Peyer's patch (tissue), 4 donors: ENCODE measurements at regions not wholly inside any gene's neighbourhood (a gene's known extent, or its start where the extent isn't known, plus 50 kb on each side); places are given as distances from the start of the nearest gene placed in this dataset.

Experiments
- DNase-seq, 3 donors: peaks; one replicate each; pipeline ENCODE4 v3.0.0-alpha.2; 2017 to 2019
- H3K27ac ChIP-seq, 4 donors: fragments of 200-600 bp; sonication (generic); one replicate each; pipeline ENCODE4 v1.5.1; 2016 to 2019
- H3K27me3 ChIP-seq, 2 donors: fragments of 200-600 bp; sonication (generic); one replicate each; pipeline ENCODE4 v1.5.1; 2019
- H3K36me3 ChIP-seq, 3 donors: fragments of 200-600 bp; sonication (generic); one replicate each; pipeline ENCODE4 v1.5.1; 2016 to 2019
- H3K4me1 ChIP-seq, 4 donors: fragments of 200-600 bp; sonication (generic); one replicate each; pipeline ENCODE4 v1.5.1; 2016 to 2019
- H3K4me3 ChIP-seq, 4 donors: fragments of 200-600 bp; sonication (generic); 1 replicate in 3 of 4; 2 replicates in 1 of 4; pipeline ENCODE4 v1.5.1; 2016 to 2019; ENCODE audit warnings: mild to moderate bottlenecking in 1 of 4
- H3K9me3 ChIP-seq, 4 donors: fragments of 200-600 bp; sonication (generic); one replicate each; pipeline ENCODE4 v1.5.1; 2016 to 2019; ENCODE audit warnings: mild to moderate bottlenecking in 1 of 4
- CTCF ChIP-seq, 6 experiments: fragments of 450-650 bp in 4 of 6; fragments of 200-600 bp in 2 of 6; sonication (generic) in 1 of 6; IDR thresholded peaks; one replicate each; pipeline ENCODE4 v1.5.1; 2017 to 2019; ENCODE audit warnings: antibody characterized with exemption in 6 of 6, mild to moderate bottlenecking in 3 of 6, moderate library complexity in 1 of 6
- POLR2A ChIP-seq, 2 donors: fragments of 450-650 bp; IDR thresholded peaks; one replicate each; pipeline ENCODE4 v1.5.1; 2017; ENCODE audit warnings: antibody characterized with exemption in 2 of 2, mild to moderate bottlenecking in 2 of 2, moderate library complexity in 2 of 2

GRCh38 chrX:122914256-122914655 is 269.8 kb upstream of the GRIA3 start:
- TF ChIP-seq POLR2A (IDR thresholded peaks at IDR 0.05) (no peak), CTCF (IDR thresholded peaks at IDR 0.05) (no peak)
- no peak overlapping the region for H3K4me3 ChIP-seq

GRCh38 chrX:122934131-122934530 is 249.9 kb upstream of the GRIA3 start:
- TF ChIP-seq POLR2A (IDR thresholded peaks at IDR 0.05), result no peak
- no peak for TF ChIP-seq CTCF (IDR thresholded peaks at IDR 0.05)
- no peaks in the 10 kb centered on the region for H3K27me3 ChIP-seq
- H3K9me3 ChIP-seq, result no peaks in the 10 kb centered on the region
- no peaks in the 10 kb centered on the region for H3K4me1 ChIP-seq
- H3K27ac ChIP-seq, result no peak overlapping the region
- H3K36me3 ChIP-seq, result no peaks in the 10 kb centered on the region
- no peak for DNase-seq
- no peak overlapping the region for H3K4me3 ChIP-seq

More at GRCh38 chrX:122914256-122914655, 269.8 kb upstream of the GRIA3 start:
- H3K27me3 ChIP-seq, result no peaks in the 10 kb centered on the region
- no peak overlapping the region for H3K27ac ChIP-seq
- no peak for DNase-seq
- no peaks in the 10 kb centered on the region for H3K4me1 ChIP-seq
- peaks cover 0 to 6% (median 0%) of the 10 kb centered on the region in 4 donors for H3K9me3 ChIP-seq
- H3K36me3 ChIP-seq, result no peaks in the 10 kb centered on the region

- Histone ChIP-seq H3K4me1 (no peaks in the 10 kb centered on the region), H3K36me3 (no peaks in the 10 kb centered on the region), H3K9me3 (no peaks in the 10 kb centered on the region), H3K4me3 (no peak overlapping the region), H3K27ac (no peak overlapping the region), H3K27me3 (no peaks in the 10 kb centered on the region)
- DNase-seq, result no peak
- TF ChIP-seq CTCF (IDR thresholded peaks at IDR 0.05) (no peak), POLR2A (IDR thresholded peaks at IDR 0.05) (no peak)
Observed at GRCh38 chrX:122940199-122940598, 243.9 kb upstream of the GRIA3 start.

- DNase-seq, result no peak
- H3K27ac ChIP-seq, result no peak overlapping the region
- TF ChIP-seq POLR2A (IDR thresholded peaks at IDR 0.05) (no peak), CTCF (IDR thresholded peaks at IDR 0.05) (no peak)
- no peak overlapping the region for H3K4me3 ChIP-seq
- H3K27me3 ChIP-seq, result no peaks in the 10 kb centered on the region
- no peaks in the 10 kb centered on the region for H3K9me3 ChIP-seq
- H3K4me1 ChIP-seq, result no peaks in the 10 kb centered on the region
- no peaks in the 10 kb centered on the region for H3K36me3 ChIP-seq
Observed at GRCh38 chrX:122941806-122942205, 242.3 kb upstream of the GRIA3 start.

- Histone ChIP-seq H3K27ac (no peak overlapping the region), H3K4me3 (no peak overlapping the region), H3K9me3 (no peaks in the 10 kb centered on the region), H3K36me3 (no peaks in the 10 kb centered on the region), H3K4me1 (no peaks in the 10 kb centered on the region), H3K27me3 (no peaks in the 10 kb centered on the region)
- TF ChIP-seq POLR2A (IDR thresholded peaks at IDR 0.05) (no peak), CTCF (IDR thresholded peaks at IDR 0.05) (no peak)
- DNase-seq, result no peak
Observed at GRCh38 chrX:122943918-122944317, 240.2 kb upstream of the GRIA3 start.

GRCh38 chrX:122945328-122945727 is 238.8 kb upstream of the GRIA3 start:
- Histone ChIP-seq H3K36me3 (no peaks in the 10 kb centered on the region), H3K9me3 (no peaks in the 10 kb centered on the region), H3K27ac (no peak overlapping the region), H3K4me3 (no peak overlapping the region), H3K27me3 (no peaks in the 10 kb centered on the region), H3K4me1 (no peaks in the 10 kb centered on the region)
- TF ChIP-seq POLR2A (IDR thresholded peaks at IDR 0.05) (no peak), CTCF (IDR thresholded peaks at IDR 0.05) (no peak)
- no peak for DNase-seq
